ENCODE measurements at regions not wholly inside any gene's neighbourhood (a gene's known extent, or its start where the extent isn't known, plus 50 kb on each side); places are given as distances from the start of the nearest gene placed in this dataset.

GRCh38 chr9:3672399-3672798, 146.6 kb upstream of the RFX3 start:
- TF ChIP-seq POLR2AphosphoS5 (IDR thresholded peaks at IDR 0.05; ENCODE audit: low read depth, low read length) (no peak), POLR2A (IDR thresholded peaks at IDR 0.05; ENCODE audit: low read depth, low read length) (no peak), TAF1 (IDR thresholded peaks at IDR 0.05; ENCODE audit: borderline replicate concordance, low read depth, low read length) (no peak)
